ENCODE measurements at regions not wholly inside any gene's neighbourhood (a gene's known extent, or its start where the extent isn't known, plus 50 kb on each side); places are given as distances from the start of the nearest gene placed in this dataset.

GRCh38 chr6:27811451-27811772 is 100.8 kb downstream of the OR2B2 start:
- H3K9ac ChIP-seq (ENCODE audit: low read length) = peak overlapping the region; percentile 76
- H3K36me3 ChIP-seq (ENCODE audit: low read depth, low read length) = no peaks in the 10 kb centered on the region
- peak overlapping the region; percentile 65 for H3K27ac ChIP-seq (ENCODE audit: low read length)
- H3F3A ChIP-seq (ENCODE audit: low read length, unreplicated experiment) = peaks cover 49% of the 10 kb centered on the region
- DNase-seq = peak; percentile 33
- H4K20me1 ChIP-seq (ENCODE audit: low read length) = peaks cover 11% of the 10 kb centered on the region; the same call in 1 of the 2 replicates
- H3K4me1 ChIP-seq (ENCODE audit: insufficient read depth, low read length) = peaks cover 36% of the 10 kb centered on the region
- H3K9me2 ChIP-seq (replicated peaks; ENCODE audit: low read length) = no peaks in the 10 kb centered on the region
- no TSS peak for BruUV-seq (replicated peaks)
- peak overlapping the region; percentile 76 for H3K4me3 ChIP-seq (ENCODE audit: low read length)
- peaks cover 30% of the 10 kb centered on the region for H3K79me2 ChIP-seq (ENCODE audit: low read length)
- H3K9me3 ChIP-seq (ENCODE audit: low read length) = no peaks in the 10 kb centered on the region
- CTCF ChIA-PET = interaction anchor here (0.6 kb wide), 1 partner anchor 863 kb away, joined by 4 read pairs; no protein-coding TSS in a partner anchor
- H3K4me2 ChIP-seq (ENCODE audit: low read length) = peak overlapping the region; percentile 94
- no peak for ATAC-seq
- POLR2A ChIA-PET (ENCODE audit: unreplicated experiment) = interaction anchor here (0.6 to 2.4 kb wide), 3 partner anchors 27 to 1608 kb away, joined by 5 to 38 read pairs (median 5); a partner anchor contains a TSS
- H3K27me3 ChIP-seq (ENCODE audit: low read length) = no peaks in the 10 kb centered on the region
- no peak overlapping the region for H2AFZ ChIP-seq (ENCODE audit: low read length)
- no peak for TF ChIP-seq EZH2 (IDR thresholded peaks at IDR 0.05; ENCODE audit: low read length, unreplicated experiment)
- intact Hi-C loops (cut with micrococcal nuclease) = loop anchor here (5.0 kb wide), 2 partner anchors 664 to 1614 kb away; a partner anchor contains a TSS

- H3K79me2 ChIP-seq (ENCODE audit: low read length) = peaks cover 30% of the 10 kb centered on the region
- H3F3A ChIP-seq (ENCODE audit: low read length, unreplicated experiment) = peaks cover 47% of the 10 kb centered on the region
- no peaks in the 10 kb centered on the region for H3K27me3 ChIP-seq (ENCODE audit: low read length)
- TF ChIP-seq EZH2 (IDR thresholded peaks at IDR 0.05; ENCODE audit: low read length, unreplicated experiment) = no peak
- no peaks in the 10 kb centered on the region for H3K36me3 ChIP-seq (ENCODE audit: low read depth, low read length)
- POLR2A ChIA-PET (ENCODE audit: unreplicated experiment) = interaction anchor here (0.6 to 2.4 kb wide), 5 partner anchors 12 to 1608 kb away, joined by 5 to 38 read pairs (median 8); a partner anchor contains a TSS
- H3K9me2 ChIP-seq (replicated peaks; ENCODE audit: low read length) = no peaks in the 10 kb centered on the region
- H4K20me1 ChIP-seq (ENCODE audit: low read length) = peaks cover 11% of the 10 kb centered on the region; the same call in 1 of the 2 replicates
- peak overlapping the region; percentile 94 for H3K4me2 ChIP-seq (ENCODE audit: low read length)
- H3K4me3 ChIP-seq (ENCODE audit: low read length) = peak overlapping the region; percentile 76
- DNase-seq (peak; percentile 39), ATAC-seq (no peak)
- H3K9me3 ChIP-seq (ENCODE audit: low read length) = no peaks in the 10 kb centered on the region
- intact Hi-C loops (cut with micrococcal nuclease) = loop anchor here (5.0 kb wide), 2 partner anchors 664 to 1614 kb away; a partner anchor contains a TSS
- peak overlapping the region; percentile 65 for H3K27ac ChIP-seq (ENCODE audit: low read length)
- peaks cover 36% of the 10 kb centered on the region for H3K4me1 ChIP-seq (ENCODE audit: insufficient read depth, low read length)
- H3K9ac ChIP-seq (ENCODE audit: low read length) = peak overlapping the region; percentile 76
- BruUV-seq (replicated peaks) = no TSS peak
- CTCF ChIA-PET = interaction anchor here (0.6 to 0.7 kb wide), 2 partner anchors 526 to 863 kb away, joined by 3 to 4 read pairs; no protein-coding TSS in a partner anchor
- no peak overlapping the region for H2AFZ ChIP-seq (ENCODE audit: low read length)
Measured at GRCh38 chr6:27810768-27811450, 101.3 kb downstream of the OR2B2 start.

GRCh38 chr6:27809939-27810767 is 102.0 kb downstream of the OR2B2 start:
- BruUV-seq (replicated peaks) = TSS peak; percentile 33
- 0 out of 2 replicates have a peak, but pooled peaks have one; percentile 14 for TF ChIP-seq CTCF (conservative IDR thresholded peaks at IDR 0.05; ENCODE audit: low read depth, low read length)
- TF ChIP-seq EZH2 (IDR thresholded peaks at IDR 0.05; ENCODE audit: low read length, unreplicated experiment) = no peak
- POLR2A ChIA-PET (ENCODE audit: unreplicated experiment) = interaction anchor here (0.6 to 2.4 kb wide), 13 partner anchors 13 to 1779 kb away, joined by 3 to 38 read pairs (median 5); a partner anchor contains a TSS

More at GRCh38 chr6:27809939-27810767, 102.0 kb downstream of the OR2B2 start:
- Histone ChIP-seq H3K27me3 (ENCODE audit: low read length) (no peaks in the 10 kb centered on the region), H3K79me2 (ENCODE audit: low read length) (peaks cover 30% of the 10 kb centered on the region), H3K9me3 (ENCODE audit: low read length) (no peaks in the 10 kb centered on the region), H2AFZ (ENCODE audit: low read length) (no peak overlapping the region), H4K20me1 (ENCODE audit: low read length) (peaks cover 11% of the 10 kb centered on the region; the same call in 1 of the 2 replicates), H3K27ac (ENCODE audit: low read length) (peak overlapping the region; percentile 65), H3K4me2 (ENCODE audit: low read length) (peak overlapping the region; percentile 94), H3K9ac (ENCODE audit: low read length) (peak overlapping the region; percentile 76), H3K9me2 (replicated peaks; ENCODE audit: low read length) (no peaks in the 10 kb centered on the region), H3K4me3 (ENCODE audit: low read length) (peak overlapping the region; percentile 76), H3F3A (ENCODE audit: low read length, unreplicated experiment) (peaks cover 40% of the 10 kb centered on the region), H3K4me1 (ENCODE audit: insufficient read depth, low read length) (peaks cover 28% of the 10 kb centered on the region), H3K36me3 (ENCODE audit: low read depth, low read length) (no peaks in the 10 kb centered on the region)
- ATAC-seq = peak; percentile 28
- intact Hi-C loops (cut with micrococcal nuclease) = loop anchor here (2.0 to 5.0 kb wide), 4 partner anchors 663 to 1777 kb away; a partner anchor contains a TSS
- DNase-seq = peak; percentile 99
- CTCF ChIA-PET = interaction anchor here (0.6 to 0.7 kb wide), 2 partner anchors 526 to 546 kb away, joined by 3 read pairs; no protein-coding TSS in a partner anchor

Data from PC-3 (cell line).